AG04449 (cell line): ENCODE measurements at regions not wholly inside any gene's neighbourhood (a gene's known extent, or its start where the extent isn't known, plus 50 kb on each side); places are given as distances from the start of the nearest gene placed in this dataset.

Experiments used
- CTCF ChIA-PET: fragments of 350-600 bp; formaldehyde crosslinking; extraction: SDS; loops from one replicate; lab custom pipeline; 2021; ENCODE audit warnings: antibody characterized with exemption; lab: Yijun Ruan, JAX
- POLR2A ChIA-PET: fragments of 400-600, 350-600 bp; formaldehyde crosslinking; extraction: SDS; loops from one replicate; lab custom pipeline; 2020; ENCODE audit warnings: antibody characterized with exemption, inconsistent platforms; lab: Yijun Ruan, JAX
- DNase-seq: peaks from one replicate; pipeline ENCODE4 v3.0.0-alpha.2; 2010; ENCODE audit warnings: low read depth, low spot score
- H3K4me3 ChIP-seq: 2 replicates; pipeline ENCODE4 v1.5.1; 2011; ENCODE audit warnings: low read depth, mild to moderate bottlenecking, control low read depth, low read length
- TF ChIP-seq, protein P1 (sequence below): IDR thresholded peaks from one replicate; pipeline ENCODE4 v1.5.1; 2011; ENCODE audit warnings: mild to moderate bottlenecking, moderate library complexity, low read length, control low read depth, inconsistent platforms; ENCODE audit not compliant: insufficient read depth; ENCODE audit errors: missing control alignments

DNA sequence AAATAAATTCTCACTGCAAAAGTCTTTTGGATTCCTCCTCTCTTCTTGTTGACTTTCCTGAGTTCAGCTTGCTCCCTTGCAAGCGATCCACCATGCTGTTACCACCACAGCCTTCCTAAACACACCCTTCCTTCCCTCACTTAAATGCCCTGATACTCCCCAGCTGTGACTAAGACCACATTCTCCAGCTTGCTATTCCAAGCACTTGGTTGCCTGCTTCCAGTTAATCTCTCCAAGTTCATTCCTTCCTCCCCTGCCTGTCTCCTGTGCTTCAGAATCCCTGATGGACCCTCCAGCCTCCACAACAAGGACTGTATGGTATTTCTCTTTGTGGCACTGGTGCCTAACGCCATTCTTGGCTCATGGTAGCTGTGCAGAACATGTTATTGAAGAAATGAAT is 603.9 kb upstream of the CADM1 start:
- TF ChIP-seq, protein P1, sequence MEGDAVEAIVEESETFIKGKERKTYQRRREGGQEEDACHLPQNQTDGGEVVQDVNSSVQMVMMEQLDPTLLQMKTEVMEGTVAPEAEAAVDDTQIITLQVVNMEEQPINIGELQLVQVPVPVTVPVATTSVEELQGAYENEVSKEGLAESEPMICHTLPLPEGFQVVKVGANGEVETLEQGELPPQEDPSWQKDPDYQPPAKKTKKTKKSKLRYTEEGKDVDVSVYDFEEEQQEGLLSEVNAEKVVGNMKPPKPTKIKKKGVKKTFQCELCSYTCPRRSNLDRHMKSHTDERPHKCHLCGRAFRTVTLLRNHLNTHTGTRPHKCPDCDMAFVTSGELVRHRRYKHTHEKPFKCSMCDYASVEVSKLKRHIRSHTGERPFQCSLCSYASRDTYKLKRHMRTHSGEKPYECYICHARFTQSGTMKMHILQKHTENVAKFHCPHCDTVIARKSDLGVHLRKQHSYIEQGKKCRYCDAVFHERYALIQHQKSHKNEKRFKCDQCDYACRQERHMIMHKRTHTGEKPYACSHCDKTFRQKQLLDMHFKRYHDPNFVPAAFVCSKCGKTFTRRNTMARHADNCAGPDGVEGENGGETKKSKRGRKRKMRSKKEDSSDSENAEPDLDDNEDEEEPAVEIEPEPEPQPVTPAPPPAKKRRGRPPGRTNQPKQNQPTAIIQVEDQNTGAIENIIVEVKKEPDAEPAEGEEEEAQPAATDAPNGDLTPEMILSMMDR = no peak
- POLR2A ChIA-PET = no interaction called here
- no peak for DNase-seq
- H3K4me3 ChIP-seq = no peak overlapping the region
- CTCF ChIA-PET = no interaction called here

DNA sequence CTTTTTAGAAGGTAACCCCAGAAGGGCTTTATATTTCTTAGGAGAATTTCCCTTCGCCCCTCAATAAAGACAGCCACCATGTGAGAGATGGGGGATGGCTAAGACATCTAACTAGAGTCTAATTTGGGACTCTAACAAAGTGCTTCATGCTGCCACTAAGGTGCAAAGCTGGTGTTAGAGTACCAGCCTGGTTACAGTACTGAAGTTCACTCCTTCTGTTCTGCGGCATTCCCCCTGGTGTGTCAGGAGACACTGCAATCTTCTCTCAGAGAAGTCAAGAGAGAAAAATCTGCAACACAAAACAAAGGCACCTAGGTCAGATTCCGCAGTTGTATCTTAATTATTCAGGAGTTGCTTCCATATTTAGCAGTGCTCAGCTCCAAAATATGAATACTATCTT is 603.0 kb upstream of the CADM1 start:
- H3K4me3 ChIP-seq = no peak overlapping the region
- CTCF ChIA-PET = no interaction called here
- POLR2A ChIA-PET = no interaction called here
- no peak for DNase-seq
- TF ChIP-seq, protein P1 = no peak

DNA sequence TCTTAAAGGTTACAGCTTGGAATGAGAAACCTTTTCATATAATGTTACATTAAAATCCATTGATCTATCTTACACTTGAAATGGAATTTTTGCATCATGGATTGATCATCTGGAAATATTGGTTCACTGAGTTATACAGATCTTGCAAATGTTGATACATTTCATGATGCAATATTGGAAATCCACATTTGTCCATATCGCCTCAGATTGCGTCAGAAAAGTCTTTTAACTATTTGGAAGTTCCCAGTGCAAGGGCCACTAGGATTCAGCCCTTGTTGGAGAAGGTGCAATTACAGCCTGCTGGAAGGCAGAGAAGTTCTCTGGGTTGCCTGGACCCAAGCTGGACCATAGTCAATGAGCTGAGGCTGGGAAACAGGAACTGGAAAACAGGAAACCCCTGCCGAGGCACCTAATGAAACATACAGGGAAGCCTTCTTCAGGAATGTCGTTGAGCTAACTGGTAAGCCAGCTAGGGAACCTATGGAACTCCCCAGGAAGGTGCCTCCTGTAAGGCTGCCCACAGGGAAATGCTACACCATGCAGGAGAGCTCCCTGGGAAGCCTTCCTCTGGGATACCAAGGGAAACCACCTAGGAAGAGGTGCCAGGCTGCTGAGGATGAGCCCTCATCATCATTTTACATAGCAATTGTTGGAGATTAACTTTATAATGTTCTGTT is 600.4 kb upstream of the CADM1 start:
- ChIA-PET CTCF (no interaction called here), POLR2A (no interaction called here)
- no peak for DNase-seq
- H3K4me3 ChIP-seq = no peak overlapping the region
- TF ChIP-seq, protein P1 = no peak

DNA sequence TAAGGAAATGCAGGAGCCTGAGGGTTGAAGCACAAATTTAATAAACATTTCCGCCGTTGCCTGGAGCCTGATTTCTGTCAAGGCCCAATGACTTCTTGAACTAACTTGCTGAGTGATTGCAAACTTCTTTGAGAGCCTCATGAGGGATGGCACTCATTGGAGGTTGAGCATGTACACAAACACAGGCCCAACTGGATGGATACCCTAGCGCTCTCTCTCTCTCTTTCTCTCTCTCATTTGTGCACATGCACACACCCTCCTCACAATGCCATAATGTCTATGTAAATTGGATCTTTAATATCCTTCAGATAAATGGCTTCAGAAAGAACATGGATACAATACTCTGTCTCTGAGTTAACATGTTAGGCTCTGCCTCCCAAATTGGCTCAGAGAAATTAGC is 597.7 kb upstream of the CADM1 start:
- POLR2A ChIA-PET = no interaction called here
- CTCF ChIA-PET = no interaction called here
- no peak for DNase-seq
- TF ChIP-seq, protein P1 = no peak
- no peak overlapping the region for H3K4me3 ChIP-seq

DNA sequence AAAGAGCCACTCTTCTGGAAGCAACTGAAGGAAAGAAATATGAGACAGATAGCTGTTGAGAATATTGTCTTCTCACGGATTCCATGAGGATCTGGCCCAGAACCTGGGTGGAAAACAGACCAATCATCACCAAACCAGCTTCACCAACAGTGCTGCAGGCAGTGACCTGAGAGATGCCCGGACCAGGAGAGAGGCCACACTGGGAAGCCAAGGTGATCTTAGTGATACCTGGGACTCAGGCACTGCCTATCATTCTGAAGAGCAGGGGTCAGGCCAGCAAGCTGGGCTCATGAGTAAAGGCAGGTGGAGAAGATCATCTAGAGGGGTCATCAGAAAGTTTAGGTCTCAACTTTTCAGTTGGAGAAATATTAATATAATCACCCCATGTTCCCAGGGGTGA is 595.8 kb upstream of the CADM1 start:
- POLR2A ChIA-PET = no interaction called here
- H3K4me3 ChIP-seq = no peak overlapping the region
- TF ChIP-seq, protein P1 = no peak
- DNase-seq = no peak
- CTCF ChIA-PET = no interaction called here

DNA sequence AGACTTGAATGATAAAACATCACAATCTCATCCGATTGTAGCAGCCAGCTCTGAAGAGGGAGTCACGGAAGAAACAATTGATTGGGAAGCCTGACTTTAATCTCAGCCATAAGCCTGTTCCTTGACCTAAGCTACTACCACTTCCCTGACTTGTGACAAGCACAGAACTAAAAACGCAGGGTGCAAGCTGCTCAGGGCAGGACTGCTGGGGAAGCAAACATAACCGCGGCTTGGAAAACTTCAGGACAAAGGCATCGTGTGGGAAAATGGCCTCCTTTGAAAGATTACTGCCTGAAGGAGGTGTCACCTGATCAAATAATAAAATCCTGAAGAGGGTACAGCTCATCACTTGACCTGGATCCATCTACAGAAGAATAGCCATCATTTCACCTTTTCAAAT is 595.3 kb upstream of the CADM1 start:
- no peak overlapping the region for H3K4me3 ChIP-seq
- no peak for DNase-seq
- ChIA-PET POLR2A (no interaction called here), CTCF (no interaction called here)
- TF ChIP-seq, protein P1 = no peak
